PFSK-1 (cell line): ENCODE measurements at regions not wholly inside any gene's neighbourhood (a gene's known extent, or its start where the extent isn't known, plus 50 kb on each side); places are given as distances from the start of the nearest gene placed in this dataset.

Experiments used
- FOXP2 ChIP-seq: optimal IDR thresholded peaks from 2 replicates; pipeline ENCODE3; 2011; ENCODE audit warnings: borderline replicate concordance, control low read depth, inconsistent platforms; ENCODE audit not compliant: insufficient read depth; ENCODE audit errors: extremely low read length, extremely low read depth
- POLR2AphosphoS5 ChIP-seq: IDR thresholded peaks from 2 replicates; pipeline ENCODE4 v1.6.1; 2012; ENCODE audit warnings: low read depth, mild to moderate bottlenecking, control low read depth, low read length, moderate library complexity
- REST ChIP-seq, 2 experiments: IDR thresholded peaks; 2 replicates each; pipeline versions ENCODE4 v1.6.1 to v1.8.0; 2011 to 2012; ENCODE audit warnings: low read depth in 2 of 2, low read length in 2 of 2, control low read depth in 1 of 2, inconsistent platforms in 1 of 2, mild to moderate bottlenecking in 1 of 2, moderate library complexity in 1 of 2; ENCODE audit not compliant: insufficient read depth in 1 of 2
- SIN3A ChIP-seq: IDR thresholded peaks from 2 replicates; pipeline ENCODE4 v1.6.1; 2012; ENCODE audit warnings: mild to moderate bottlenecking, low read length, moderate library complexity, borderline replicate concordance; ENCODE audit not compliant: insufficient read depth
- TAF1 ChIP-seq: IDR thresholded peaks from 2 replicates; pipeline ENCODE4 v1.6.1; 2012; ENCODE audit warnings: low read length, control low read depth, borderline replicate concordance; ENCODE audit not compliant: insufficient read depth

GRCh38 chr2:133839677-133840076 is 271.4 kb upstream of the NCKAP5 start:
- TF ChIP-seq POLR2AphosphoS5 = no peak

GRCh38 chr2:133840761-133841160 is 272.5 kb upstream of the NCKAP5 start:
- TF ChIP-seq REST (IDR thresholded peaks at IDR 0.05; ENCODE audit: insufficient read depth in 1 of 2, low read depth in 2 of 2, low read length in 2 of 2) (no peak), SIN3A (no peak), TAF1 (no peak), FOXP2 (no peak), POLR2AphosphoS5 (no peak)

GRCh38 chr2:133841900-133842299 is 273.6 kb upstream of the NCKAP5 start:
- no peak for TF ChIP-seq FOXP2
- TF ChIP-seq REST (IDR thresholded peaks at IDR 0.05; ENCODE audit: insufficient read depth in 1 of 2, low read depth in 2 of 2, low read length in 2 of 2) = no peak
- no peak for TF ChIP-seq TAF1
- TF ChIP-seq SIN3A = no peak
- no peak for TF ChIP-seq POLR2AphosphoS5

- TF ChIP-seq POLR2AphosphoS5 (no peak), TAF1 (no peak), FOXP2 (no peak), REST (IDR thresholded peaks at IDR 0.05; ENCODE audit: insufficient read depth in 1 of 2, low read depth in 2 of 2, low read length in 2 of 2) (no peak), SIN3A (no peak)
These were observed 274.2 kb upstream of the NCKAP5 start for GRCh38 chr2:133842446-133842845.

- TF ChIP-seq FOXP2 (no peak), POLR2AphosphoS5 (no peak), TAF1 (no peak), SIN3A (no peak), REST (IDR thresholded peaks at IDR 0.05; ENCODE audit: insufficient read depth in 1 of 2, low read depth in 2 of 2, low read length in 2 of 2) (no peak)
These were observed 274.8 kb upstream of the NCKAP5 start for GRCh38 chr2:133843091-133843490.
